HCT116 (cell line): ENCODE measurements at regions not wholly inside any gene's neighbourhood (a gene's known extent, or its start where the extent isn't known, plus 50 kb on each side); places are given as distances from the start of the nearest gene placed in this dataset.

ENCODE experiments used
- ATAC-seq: fragments of 200-7000 bp; cut with Tn5 transposase; 2 replicates; pipeline ENCODE4 v1.9.1; 2020; ENCODE audit warnings: mild to moderate bottlenecking, moderate library complexity
- BruUV-seq: library from RNA; stranded (reverse); fragments of 400-500 nt; replicated peaks from 2 replicates; lab custom pipeline; 2021; lab: Mats Ljungman, UMichigan
- CTCF ChIA-PET: fragments of 300-600 bp; sonication (Branson Sonifier 250); formaldehyde crosslinking; loops from one replicate; lab custom pipeline; 2021; ENCODE audit warnings: antibody characterized with exemption; lab: Charles Lee
- POLR2A ChIA-PET: fragments of 300-600, 350-600 bp; sonication (Branson Sonifier 250); formaldehyde crosslinking; loops from one replicate; lab custom pipeline; 2021; ENCODE audit warnings: antibody characterized with exemption; lab: Charles Lee
- RAD21 ChIA-PET, 2 experiments: fragments of 300-600 bp; sonication (Branson Sonifier 250); formaldehyde crosslinking; loops; one replicate each; lab custom pipeline; 2023; ENCODE audit warnings: low total read pairs in 2 of 2; ENCODE audit not compliant: uncharacterized antibody in 2 of 2, unreplicated experiment in 2 of 2, low non-redundant PET in 1 of 2; lab: Charles Lee
- DNase-seq: peaks from one replicate; pipeline ENCODE4 v3.0.0-alpha.2; 2010; ENCODE audit warnings: low read depth, low spot score
- H2AFZ ChIP-seq: fragments of 200-600 bp; shearing (Covaris generic), sonication (generic); 2 replicates; pipeline ENCODE4 v1.6.1; 2017; ENCODE audit warnings: low read depth, mixed run types, mixed read lengths, antibody characterized with exemption, low read length; ENCODE audit not compliant: poor library complexity, severe bottlenecking
- H3K27ac ChIP-seq: 2 replicates; pipeline ENCODE4 v1.5.1; 2012; ENCODE audit warnings: low read depth, low read length
- H3K27me3 ChIP-seq: fragments of 200-600 bp; sonication (generic); 2 replicates; pipeline ENCODE4 v1.6.1; 2016; ENCODE audit warnings: mixed run types, low read length, mixed read lengths; ENCODE audit not compliant: insufficient read depth
- H3K36me3 ChIP-seq, 2 experiments: fragments of 200-500 bp in 1 of 2; fragments of 200-600 bp in 1 of 2; sonication (Bioruptor generic) in 1 of 2; sonication (generic) in 1 of 2; 2 replicates each; pipeline versions ENCODE4 v1.5.1 to v1.6.1; 2014 to 2016; ENCODE audit warnings: low read length in 2 of 2, inconsistent platforms in 1 of 2, mixed read lengths in 1 of 2, mixed run types in 1 of 2; ENCODE audit not compliant: insufficient read depth in 2 of 2, control insufficient read depth in 1 of 2
- H3K4me1 ChIP-seq, 2 experiments: fragments of 200-600 bp in 1 of 2; sonication (generic) in 1 of 2; 2 replicates each; pipeline versions ENCODE4 v1.5.1 to v1.6.1; 2012 to 2017; ENCODE audit warnings: low read length in 2 of 2, inconsistent platforms in 1 of 2, mild to moderate bottlenecking in 1 of 2, mixed read lengths in 1 of 2, mixed run types in 1 of 2, moderate library complexity in 1 of 2; ENCODE audit not compliant: insufficient read depth in 2 of 2, control insufficient read depth in 1 of 2
- H3K4me2 ChIP-seq: fragments of 200-600 bp; sonication (generic); 2 replicates; pipeline ENCODE4 v1.6.1; 2017; ENCODE audit warnings: mixed run types, low read length, mixed read lengths
- H3K4me3 ChIP-seq, 2 experiments: fragments of 200-600 bp in 1 of 2; sonication (generic) in 1 of 2; replicated peaks in 1 of 2; 2 replicates each; pipeline ENCODE4 v1.5.1; 2011 to 2016; ENCODE audit warnings: low read length in 2 of 2, control low read depth in 1 of 2, low read depth in 1 of 2, mild to moderate bottlenecking in 1 of 2, mixed read lengths in 1 of 2, mixed run types in 1 of 2
- H3K79me2 ChIP-seq: fragments of 200-600 bp; sonication (generic); 2 replicates; pipeline ENCODE4 v1.6.1; 2017; ENCODE audit warnings: mild to moderate bottlenecking, mixed run types, low read length, moderate library complexity, mixed read lengths; ENCODE audit not compliant: insufficient read depth
- H3K9ac ChIP-seq: fragments of 200-600 bp; sonication (generic); 2 replicates; pipeline ENCODE4 v1.6.1; 2016; ENCODE audit warnings: low read length, mixed read lengths
- H3K9me2 ChIP-seq: fragments of 200-600 bp; sonication (generic), shearing (Covaris generic); 2 replicates; pipeline ENCODE4 v1.6.1; 2017; ENCODE audit warnings: mixed run types, mild to moderate bottlenecking, moderate library complexity; ENCODE audit not compliant: insufficient read depth
- H3K9me3 ChIP-seq, 2 experiments: fragments of 200-500 bp in 1 of 2; fragments of 200-600 bp in 1 of 2; sonication (Bioruptor generic) in 1 of 2; sonication (generic) in 1 of 2; 2 replicates each; pipeline ENCODE4 v1.6.1; 2014 to 2017; ENCODE audit warnings: low read length in 2 of 2, mixed read lengths in 2 of 2, inconsistent platforms in 1 of 2, low read depth in 1 of 2, mild to moderate bottlenecking in 1 of 2, mixed run types in 1 of 2, moderate library complexity in 1 of 2; ENCODE audit not compliant: control insufficient read depth in 1 of 2, insufficient read depth in 1 of 2
- H4K20me1 ChIP-seq: fragments of 200-600 bp; sonication (generic), shearing (Covaris generic); 2 replicates; pipeline ENCODE4 v1.6.1; 2017; ENCODE audit warnings: mixed run types, mild to moderate bottlenecking, moderate library complexity; ENCODE audit not compliant: insufficient read depth
- CBX3 ChIP-seq: IDR thresholded peaks from 2 replicates; pipeline ENCODE4 v1.6.1; 2012; ENCODE audit warnings: low read depth
- CEBPB ChIP-seq: IDR thresholded peaks from 2 replicates; pipeline ENCODE4 v1.6.1; 2012; ENCODE audit warnings: low read depth
- EZH2 ChIP-seq: fragments of 200-600 bp; sonication (generic); IDR thresholded peaks from 2 replicates; pipeline ENCODE4 v1.6.1; 2017; ENCODE audit warnings: antibody characterized with exemption, mixed run types
- EZH2phosphoT487 ChIP-seq: fragments of 200-600 bp; IDR thresholded peaks from 2 replicates; pipeline ENCODE4 v1.6.1; 2018; ENCODE audit warnings: antibody characterized with exemption, borderline replicate concordance
- RAD21 ChIP-seq: IDR thresholded peaks from 2 replicates; pipeline ENCODE4 v1.6.1; 2012; ENCODE audit warnings: low read depth, mild to moderate bottlenecking
- SIN3A ChIP-seq: IDR thresholded peaks from 2 replicates; pipeline ENCODE4 v1.6.1; 2012; ENCODE audit warnings: low read depth
- SRF ChIP-seq: IDR thresholded peaks from 2 replicates; pipeline ENCODE4 v1.6.1; 2012; ENCODE audit warnings: low read depth
- YY1 ChIP-seq: IDR thresholded peaks from 2 replicates; pipeline ENCODE4 v1.6.1; 2011; ENCODE audit warnings: low read length, low read depth, moderate library complexity, mild to moderate bottlenecking; ENCODE audit not compliant: insufficient replicate concordance; ENCODE audit errors: extremely low read depth
- ZBTB33 ChIP-seq: IDR thresholded peaks from 2 replicates; pipeline ENCODE4 v1.6.1; 2011; ENCODE audit warnings: mild to moderate bottlenecking, low read length, moderate library complexity; ENCODE audit not compliant: insufficient replicate concordance; ENCODE audit errors: extremely low read depth
- ZNF274 ChIP-seq: fragments of 200-500 bp; sonication (Bioruptor generic); IDR thresholded peaks from 2 replicates; pipeline ENCODE4 v1.6.1; 2014; ENCODE audit warnings: mild to moderate bottlenecking, low read depth, low read length, inconsistent platforms
- intact Hi-C: fragments of 100-400 bp; cut with micrococcal nuclease; formaldehyde crosslinking; loops from 2 replicates; pipeline ENCODE4 v1.10.0; 2022
- TF ChIP-seq, protein P1 (sequence below): IDR thresholded peaks from 2 replicates; pipeline ENCODE4 v1.6.1; 2012
- TF ChIP-seq, protein P2 (sequence below): IDR thresholded peaks from 2 replicates; pipeline ENCODE4 v1.6.1; 2012; ENCODE audit warnings: low read depth
- TF ChIP-seq, protein P3 (sequence below), 3 experiments: fragments of 200-600 bp in 1 of 3; sonication (generic) in 1 of 3; IDR thresholded peaks in 2 of 3; conservative IDR thresholded peaks in 1 of 3; 2 replicates each; pipeline ENCODE4 v1.5.1; 2012 to 2017; ENCODE audit warnings: low read depth in 2 of 3, low read length in 2 of 3, antibody characterized with exemption in 1 of 3, borderline replicate concordance in 1 of 3, control low read depth in 1 of 3, mild to moderate bottlenecking in 1 of 3, mixed read lengths in 1 of 3, mixed run types in 1 of 3, moderate library complexity in 1 of 3; ENCODE audit not compliant: insufficient read depth in 1 of 3

GRCh38 chr5:163756170-163756569 is 250.8 kb downstream of the MAT2B start:
- POLR2A ChIA-PET = no interaction called here
- no peaks in the 10 kb centered on the region for H3K79me2 ChIP-seq
- RAD21 ChIA-PET = no interaction called here
- no peak for ATAC-seq
- no peaks in the 10 kb centered on the region for H3K9me2 ChIP-seq
- H4K20me1 ChIP-seq = no peaks in the 10 kb centered on the region
- H3K27ac ChIP-seq = no peak overlapping the region
- no peaks in the 10 kb centered on the region for H3K27me3 ChIP-seq
- H3K9me3 ChIP-seq = no peaks in the 10 kb centered on the region
- H2AFZ ChIP-seq = no peak overlapping the region
- no peak for DNase-seq
- H3K4me3 ChIP-seq = no peak overlapping the region
- H3K36me3 ChIP-seq = no peaks in the 10 kb centered on the region
- intact Hi-C loops = no loop called here
- H3K4me1 ChIP-seq = no peaks in the 10 kb centered on the region
- BruUV-seq = no TSS peak
- no peak overlapping the region for H3K9ac ChIP-seq
- CTCF ChIA-PET = no interaction called here
- TF ChIP-seq RAD21 (no peak), EZH2phosphoT487 (no peak), ZBTB33 (no peak)
- TF ChIP-seq, all 23 proteins: peak for 0
- no peak overlapping the region for H3K4me2 ChIP-seq

DNA sequence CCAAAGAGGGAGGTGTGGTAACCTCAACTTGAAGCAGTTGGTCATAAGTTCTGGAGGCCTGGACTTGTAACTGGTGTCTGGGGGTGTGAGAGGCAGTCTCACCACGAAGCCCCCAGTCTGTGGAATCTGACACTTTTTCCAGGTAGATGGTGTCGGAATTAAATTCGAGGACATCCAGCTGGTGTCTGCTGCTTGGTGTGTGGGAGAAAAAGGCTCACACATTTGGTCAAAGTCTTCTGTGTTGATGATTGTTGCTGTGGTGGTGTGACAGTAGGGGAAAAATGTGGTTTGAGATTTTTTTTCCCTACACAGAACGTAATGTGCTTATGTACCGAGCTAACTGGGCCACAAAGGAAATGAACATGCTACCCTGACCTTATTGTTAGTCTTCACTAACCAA is 251.9 kb downstream of the MAT2B start:
- intact Hi-C loops = no loop called here
- Histone ChIP-seq H3K27ac (no peak overlapping the region), H4K20me1 (no peaks in the 10 kb centered on the region), H3K27me3 (no peaks in the 10 kb centered on the region), H3K4me3 (no peak overlapping the region), H3K9ac (no peak overlapping the region), H3K4me2 (no peak overlapping the region), H3K9me2 (no peaks in the 10 kb centered on the region), H2AFZ (no peak overlapping the region), H3K36me3 (no peaks in the 10 kb centered on the region), H3K4me1 (no peaks in the 10 kb centered on the region), H3K9me3 (no peaks in the 10 kb centered on the region), H3K79me2 (no peaks in the 10 kb centered on the region)
- CTCF ChIA-PET = no interaction called here
- RAD21 ChIA-PET = no interaction called here
- ATAC-seq = no peak
- POLR2A ChIA-PET = no interaction called here
- no peak for DNase-seq
- BruUV-seq = no TSS peak
- TF ChIP-seq, protein P1, sequence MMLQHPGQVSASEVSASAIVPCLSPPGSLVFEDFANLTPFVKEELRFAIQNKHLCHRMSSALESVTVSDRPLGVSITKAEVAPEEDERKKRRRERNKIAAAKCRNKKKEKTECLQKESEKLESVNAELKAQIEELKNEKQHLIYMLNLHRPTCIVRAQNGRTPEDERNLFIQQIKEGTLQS = no peak
- TF ChIP-seq CEBPB (no peak), ZNF274 (no peak), CBX3 (no peak), YY1 (no peak), EZH2 (no peak), SRF (no peak), EZH2phosphoT487 (no peak), SIN3A (no peak)
- TF ChIP-seq, protein P2, sequence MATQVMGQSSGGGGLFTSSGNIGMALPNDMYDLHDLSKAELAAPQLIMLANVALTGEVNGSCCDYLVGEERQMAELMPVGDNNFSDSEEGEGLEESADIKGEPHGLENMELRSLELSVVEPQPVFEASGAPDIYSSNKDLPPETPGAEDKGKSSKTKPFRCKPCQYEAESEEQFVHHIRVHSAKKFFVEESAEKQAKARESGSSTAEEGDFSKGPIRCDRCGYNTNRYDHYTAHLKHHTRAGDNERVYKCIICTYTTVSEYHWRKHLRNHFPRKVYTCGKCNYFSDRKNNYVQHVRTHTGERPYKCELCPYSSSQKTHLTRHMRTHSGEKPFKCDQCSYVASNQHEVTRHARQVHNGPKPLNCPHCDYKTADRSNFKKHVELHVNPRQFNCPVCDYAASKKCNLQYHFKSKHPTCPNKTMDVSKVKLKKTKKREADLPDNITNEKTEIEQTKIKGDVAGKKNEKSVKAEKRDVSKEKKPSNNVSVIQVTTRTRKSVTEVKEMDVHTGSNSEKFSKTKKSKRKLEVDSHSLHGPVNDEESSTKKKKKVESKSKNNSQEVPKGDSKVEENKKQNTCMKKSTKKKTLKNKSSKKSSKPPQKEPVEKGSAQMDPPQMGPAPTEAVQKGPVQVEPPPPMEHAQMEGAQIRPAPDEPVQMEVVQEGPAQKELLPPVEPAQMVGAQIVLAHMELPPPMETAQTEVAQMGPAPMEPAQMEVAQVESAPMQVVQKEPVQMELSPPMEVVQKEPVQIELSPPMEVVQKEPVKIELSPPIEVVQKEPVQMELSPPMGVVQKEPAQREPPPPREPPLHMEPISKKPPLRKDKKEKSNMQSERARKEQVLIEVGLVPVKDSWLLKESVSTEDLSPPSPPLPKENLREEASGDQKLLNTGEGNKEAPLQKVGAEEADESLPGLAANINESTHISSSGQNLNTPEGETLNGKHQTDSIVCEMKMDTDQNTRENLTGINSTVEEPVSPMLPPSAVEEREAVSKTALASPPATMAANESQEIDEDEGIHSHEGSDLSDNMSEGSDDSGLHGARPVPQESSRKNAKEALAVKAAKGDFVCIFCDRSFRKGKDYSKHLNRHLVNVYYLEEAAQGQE = no peak
- TF ChIP-seq, protein P3, sequence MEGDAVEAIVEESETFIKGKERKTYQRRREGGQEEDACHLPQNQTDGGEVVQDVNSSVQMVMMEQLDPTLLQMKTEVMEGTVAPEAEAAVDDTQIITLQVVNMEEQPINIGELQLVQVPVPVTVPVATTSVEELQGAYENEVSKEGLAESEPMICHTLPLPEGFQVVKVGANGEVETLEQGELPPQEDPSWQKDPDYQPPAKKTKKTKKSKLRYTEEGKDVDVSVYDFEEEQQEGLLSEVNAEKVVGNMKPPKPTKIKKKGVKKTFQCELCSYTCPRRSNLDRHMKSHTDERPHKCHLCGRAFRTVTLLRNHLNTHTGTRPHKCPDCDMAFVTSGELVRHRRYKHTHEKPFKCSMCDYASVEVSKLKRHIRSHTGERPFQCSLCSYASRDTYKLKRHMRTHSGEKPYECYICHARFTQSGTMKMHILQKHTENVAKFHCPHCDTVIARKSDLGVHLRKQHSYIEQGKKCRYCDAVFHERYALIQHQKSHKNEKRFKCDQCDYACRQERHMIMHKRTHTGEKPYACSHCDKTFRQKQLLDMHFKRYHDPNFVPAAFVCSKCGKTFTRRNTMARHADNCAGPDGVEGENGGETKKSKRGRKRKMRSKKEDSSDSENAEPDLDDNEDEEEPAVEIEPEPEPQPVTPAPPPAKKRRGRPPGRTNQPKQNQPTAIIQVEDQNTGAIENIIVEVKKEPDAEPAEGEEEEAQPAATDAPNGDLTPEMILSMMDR (IDR thresholded peaks at IDR 0.05 in 2 of 3, conservative IDR thresholded peaks at IDR 0.05 in 1 of 3; ENCODE audit: borderline replicate concordance in 1 of 3, insufficient read depth in 1 of 3, low read depth in 2 of 3, low read length in 2 of 3) = no peak
